NT2/D1 (cell line): ENCODE measurements at regions not wholly inside any gene's neighbourhood (a gene's known extent, or its start where the extent isn't known, plus 50 kb on each side); places are given as distances from the start of the nearest gene placed in this dataset.

Experiments used
- SUZ12 ChIP-seq: IDR thresholded peaks from 2 replicates; pipeline ENCODE4 v1.6.1; 2011; ENCODE audit not compliant: insufficient read length, insufficient read depth; ENCODE audit errors: extremely low read depth
- ZNF274 ChIP-seq: IDR thresholded peaks from 2 replicates; pipeline ENCODE4 v1.6.1; 2011; ENCODE audit warnings: mild to moderate bottlenecking, low read depth, low read length

- TF ChIP-seq SUZ12 (no peak), ZNF274 (no peak)
Measured at GRCh38 chr1:218931324-218931723, 242.4 kb upstream of the LYPLAL1 start.
